ENCODE measurements at regions not wholly inside any gene's neighbourhood (a gene's known extent, or its start where the extent isn't known, plus 50 kb on each side); places are given as distances from the start of the nearest gene placed in this dataset.
"Not testable (repeated sequence)": the region's sequence is repeated elsewhere in the genome, so short reads cannot be mapped to it uniquely, and the experiment has no call there.

GRCh38 chr3:35042210-35042991 is 596.9 kb upstream of the ARPP21 start:
- intact Hi-C loops (cut with DNase I), result no loop called here
- no peak for DNase-seq

- DNase-seq, result no peak
- intact Hi-C loops (cut with DNase I), result no loop called here
These were observed 596.3 kb upstream of the ARPP21 start for GRCh38 chr3:35043040-35043439.

GRCh38 chr3:35044190-35044589 is 595.1 kb upstream of the ARPP21 start:
- no peak for DNase-seq
- intact Hi-C loops (cut with DNase I), result no loop called here

- intact Hi-C loops (cut with DNase I), result no loop called here
- DNase-seq, result no peak
These were observed 594.2 kb upstream of the ARPP21 start for GRCh38 chr3:35045118-35045517.

- no peak for DNase-seq
- intact Hi-C loops (cut with DNase I), result no loop called here
These were observed 574.6 kb upstream of the ARPP21 start for GRCh38 chr3:35064761-35065160.

GRCh38 chr3:35065891-35066290 is 573.4 kb upstream of the ARPP21 start:
- intact Hi-C loops (cut with DNase I), result no loop called here
- DNase-seq, result no peak

GRCh38 chr3:35067750-35068149 is 571.6 kb upstream of the ARPP21 start:
- no peak for DNase-seq
- intact Hi-C loops (cut with DNase I), result no loop called here

- intact Hi-C loops (cut with DNase I), result no loop called here
- no peak for DNase-seq
These were observed 569.2 kb upstream of the ARPP21 start for GRCh38 chr3:35070088-35070487.

- no peak for DNase-seq
- intact Hi-C loops (cut with DNase I), result no loop called here
These were observed 567.6 kb upstream of the ARPP21 start for GRCh38 chr3:35071772-35072171.

- intact Hi-C loops (cut with DNase I), result no loop called here
- no peak for DNase-seq
These were observed 560.5 kb upstream of the ARPP21 start for GRCh38 chr3:35078780-35079179.

- no peak for DNase-seq
- intact Hi-C loops (cut with DNase I), result no loop called here
These were observed 559.9 kb upstream of the ARPP21 start for GRCh38 chr3:35079403-35079802.

GRCh38 chr3:35081899-35082298 is 557.4 kb upstream of the ARPP21 start:
- no peak for DNase-seq
- intact Hi-C loops (cut with DNase I), result no loop called here

- DNase-seq, result no peak
- intact Hi-C loops (cut with DNase I), result no loop called here
These were observed 550.4 kb upstream of the ARPP21 start for GRCh38 chr3:35088943-35089342.

GRCh38 chr3:35114686-35115085 is 524.6 kb upstream of the ARPP21 start:
- intact Hi-C loops (cut with DNase I), result no loop called here
- no peak for DNase-seq

- no peak for DNase-seq
- intact Hi-C loops (cut with DNase I), result no loop called here
These were observed 519.3 kb upstream of the ARPP21 start for GRCh38 chr3:35120026-35120425.

- no peak for DNase-seq
- intact Hi-C loops (cut with DNase I), result no loop called here
These were observed 501.7 kb upstream of the ARPP21 start for GRCh38 chr3:35137612-35138011.

GRCh38 chr3:35141406-35141805 is 497.9 kb upstream of the ARPP21 start:
- intact Hi-C loops (cut with DNase I), result no loop called here
- no peak for DNase-seq

- DNase-seq, result no peak
- intact Hi-C loops (cut with DNase I), result no loop called here
These were observed 495.3 kb upstream of the ARPP21 start for GRCh38 chr3:35144011-35144410.

GRCh38 chr3:35146256-35147035 is 492.9 kb upstream of the ARPP21 start:
- intact Hi-C loops (cut with DNase I); DNase-seq: not testable (repeated sequence)

- intact Hi-C loops (cut with DNase I), result no loop called here
- DNase-seq, result no peak
These were observed 455.2 kb upstream of the ARPP21 start for GRCh38 chr3:35183927-35184675.

All from head of caudate nucleus (tissue), 42 donors.